B cell (primary cell): ENCODE measurements at regions not wholly inside any gene's neighbourhood (a gene's known extent, or its start where the extent isn't known, plus 50 kb on each side); places are given as distances from the start of the nearest gene placed in this dataset.

Source experiments
- ATAC-seq: fragments of 200-7000 bp; cut with Tn5 transposase; one replicate; pipeline ENCODE4 v1.10.0; 2021; ENCODE audit warnings: low read depth, mild to moderate bottlenecking, moderate number of reproducible peaks, moderate library complexity
- CTCF ChIA-PET: fragments of 350-600 bp; sonication (Branson Sonifier 250); formaldehyde crosslinking; loops from one replicate; lab custom pipeline; 2021; ENCODE audit warnings: antibody characterized with exemption, inconsistent platforms; lab: Charles Lee
- POLR2A ChIA-PET: fragments of 350-600 bp; sonication (Branson Sonifier 250); formaldehyde crosslinking; loops from one replicate; lab custom pipeline; 2021; ENCODE audit warnings: antibody characterized with exemption; lab: Charles Lee
- DNase-seq: peaks from one replicate; pipeline ENCODE4 v3.0.0; 2013
- H2AFZ ChIP-seq: 2 replicates; pipeline ENCODE4 v1.6.1; 2012; ENCODE audit warnings: mild to moderate bottlenecking, low read depth, low read length; ENCODE audit not compliant: insufficient read depth, poor library complexity, severe bottlenecking
- H3K27ac ChIP-seq, 2 donors: 1 replicate in 1 of 2; 2 replicates in 1 of 2; pipeline ENCODE4 v1.5.1; 2012 to 2013; ENCODE audit warnings: low read length in 2 of 2, mild to moderate bottlenecking in 2 of 2, moderate library complexity in 1 of 2
- H3K27me3 ChIP-seq, 4 experiments: fragments of 200-600 bp in 1 of 4; sonication (generic) in 1 of 4; replicated peaks in 1 of 4; 1 replicate in 2 of 4; 2 replicates in 2 of 4; pipeline versions ENCODE4 v1.6.1 to v1.7.0; 2013 to 2016; ENCODE audit warnings: low read length in 3 of 4, mild to moderate bottlenecking in 2 of 4, mixed read lengths in 1 of 4, moderate library complexity in 1 of 4; ENCODE audit not compliant: insufficient read depth in 4 of 4, control insufficient read depth in 3 of 4; ENCODE audit errors: control extremely low read depth in 1 of 4
- H3K36me3 ChIP-seq, 2 experiments: replicated peaks in 1 of 2; 1 replicate in 1 of 2; 2 replicates in 1 of 2; pipeline versions ENCODE4 v1.6.1 to v1.7.1; 2013; ENCODE audit warnings: low read length in 1 of 2; ENCODE audit not compliant: insufficient read depth in 2 of 2, control insufficient read depth in 1 of 2; ENCODE audit errors: control extremely low read depth in 1 of 2, extremely low read depth in 1 of 2
- H3K4me1 ChIP-seq, 2 donors: fragments of 200-600 bp in 1 of 2; sonication (generic) in 1 of 2; 1 replicate in 1 of 2; 2 replicates in 1 of 2; pipeline versions ENCODE4 v1.5.1 to v1.6.1; 2013 to 2017; ENCODE audit warnings: low read length in 2 of 2; ENCODE audit not compliant: control insufficient read depth in 2 of 2, insufficient read depth in 2 of 2
- H3K4me2 ChIP-seq: replicated peaks from 2 replicates; pipeline ENCODE3; 2012; ENCODE audit warnings: mild to moderate bottlenecking, low read depth, low read length; ENCODE audit not compliant: poor library complexity, severe bottlenecking
- H3K4me3 ChIP-seq, 5 experiments: fragments of 200-600 bp in 1 of 5; sonication (generic) in 1 of 5; 1 replicate in 3 of 5; 2 replicates in 2 of 5; pipeline versions ENCODE4 v1.5.1 to v1.7.0; 2011 to 2016; ENCODE audit warnings: low read length in 4 of 5, mild to moderate bottlenecking in 4 of 5, low read depth in 2 of 5, control low read depth in 1 of 5, moderate library complexity in 1 of 5; ENCODE audit not compliant: insufficient read depth in 1 of 5; ENCODE audit errors: control extremely low read depth in 1 of 5, extremely low read depth in 1 of 5
- H3K79me2 ChIP-seq: fragments of 200-600 bp; sonication (generic); one replicate; pipeline ENCODE4 v1.6.0; 2016; ENCODE audit warnings: low read length; ENCODE audit not compliant: control insufficient read depth, insufficient read depth
- H3K9ac ChIP-seq: fragments of 200-600 bp; sonication (generic); 2 replicates; pipeline ENCODE4 v1.6.1; 2017; ENCODE audit warnings: mild to moderate bottlenecking, low read length, moderate library complexity
- H3K9me3 ChIP-seq, 3 donors: one replicate each; pipeline versions ENCODE4 v1.6.1 to v1.7.1; 2013; ENCODE audit warnings: low read length in 2 of 3; ENCODE audit not compliant: control insufficient read depth in 2 of 3, insufficient read depth in 1 of 3; ENCODE audit errors: control extremely low read depth in 1 of 3
- H4K20me1 ChIP-seq: 2 replicates; pipeline ENCODE4 v1.6.0; 2012; ENCODE audit warnings: mild to moderate bottlenecking, low read length; ENCODE audit not compliant: insufficient read depth, control insufficient read depth, poor library complexity, severe bottlenecking
- H3K27ac Mint-ChIP-seq: one replicate; pipeline ENCODE4 v1.8.0; 2021; ENCODE audit warnings: mixed read lengths
- H3K27me3 Mint-ChIP-seq: one replicate; pipeline ENCODE4 v1.8.0; 2021; ENCODE audit warnings: mixed read lengths
- H3K4me1 Mint-ChIP-seq: one replicate; pipeline ENCODE4 v1.8.0; 2021; ENCODE audit warnings: mixed read lengths
- H3K4me3 Mint-ChIP-seq: one replicate; pipeline ENCODE4 v1.8.0; 2021; ENCODE audit warnings: mixed read lengths
- H3K9me3 Mint-ChIP-seq: one replicate; pipeline ENCODE4 v1.8.0; 2022; ENCODE audit warnings: mixed read lengths; ENCODE audit not compliant: insufficient read depth
- EZH2 ChIP-seq: IDR thresholded peaks from 2 replicates; pipeline ENCODE4 v1.6.1; 2012; ENCODE audit warnings: borderline replicate concordance, low read depth, mild to moderate bottlenecking, moderate library complexity, low read length; ENCODE audit not compliant: insufficient read depth, poor library complexity, severe bottlenecking
- WGBS: methylation state at CpG from one replicate; pipeline ENCODE4 v1.1.5; 2013; ENCODE audit warnings: missing lambda C conversion rate; ENCODE audit not compliant: insufficient coverage; 5-methylcytosine and 5-hydroxymethylcytosine counted together
- intact Hi-C: fragments of 100-400 bp; cut with micrococcal nuclease; formaldehyde crosslinking; loops from one replicate; pipeline ENCODE4 v1.10.0; 2022
- TF ChIP-seq, protein P1 (sequence below): fragments of 200-600 bp; IDR thresholded peaks from one replicate; pipeline ENCODE4 v1.8.0; 2022; ENCODE audit warnings: antibody characterized with exemption, mild to moderate bottlenecking

DNA sequence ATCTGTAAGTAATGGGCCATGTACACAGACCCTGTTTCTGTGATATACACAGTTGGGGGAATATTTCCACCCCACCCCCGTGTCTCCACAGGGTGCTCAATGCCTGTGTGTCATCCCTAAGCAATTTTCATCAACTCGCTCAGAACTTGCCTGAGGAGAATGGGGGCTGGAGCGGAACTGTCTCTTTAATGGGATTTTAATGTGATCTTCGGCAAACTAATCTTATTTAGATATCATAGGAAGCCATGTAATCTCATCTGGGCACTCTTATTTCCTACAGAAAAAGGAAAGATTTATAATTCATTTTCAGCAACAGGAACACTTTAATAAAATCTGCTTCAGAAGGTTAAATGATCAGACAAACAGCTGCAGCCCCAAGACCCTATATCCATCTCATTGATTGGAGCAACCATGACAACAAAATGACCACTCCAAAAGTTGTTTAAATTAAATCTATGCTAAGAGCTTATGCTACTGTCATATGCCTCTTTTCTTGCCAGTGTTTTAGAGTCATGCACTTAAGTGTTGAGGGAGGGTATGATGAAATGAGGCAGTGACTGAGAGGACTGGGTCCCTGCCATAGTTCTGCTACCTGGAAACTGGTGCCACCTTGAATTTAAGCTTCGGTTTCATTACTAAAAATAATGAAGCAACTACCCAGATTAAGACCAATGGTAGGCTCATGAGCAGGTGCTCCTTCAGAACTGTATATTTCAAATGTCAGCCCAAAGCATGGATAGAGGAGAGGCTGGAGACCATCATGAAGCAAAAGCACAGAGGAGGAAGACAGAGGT lies 183.1 kb upstream of the DDX18 start:
- H2AFZ ChIP-seq = no peak overlapping the region
- no peak overlapping the region for H3K27ac ChIP-seq
- H3K9me3 ChIP-seq = no peaks in the 10 kb centered on the region
- CTCF ChIA-PET = no interaction called here
- POLR2A ChIA-PET = no interaction called here
- Mint-ChIP-seq H3K27ac (no peak overlapping the region), H3K27me3 (no peaks in the 10 kb centered on the region), H3K4me1 (no peaks in the 10 kb centered on the region), H3K9me3 (peaks cover 6% of the 10 kb centered on the region), H3K4me3 (no peak overlapping the region)
- WGBS = no CpG with 5 or more reads among the region's 5 CpGs
- H3K9ac ChIP-seq = no peak overlapping the region
- H3K4me1 ChIP-seq = no peaks in the 10 kb centered on the region
- no peak overlapping the region for H3K4me2 ChIP-seq
- H3K36me3 ChIP-seq = no peaks in the 10 kb centered on the region
- H4K20me1 ChIP-seq = no peaks in the 10 kb centered on the region
- no peaks in the 10 kb centered on the region for H3K79me2 ChIP-seq
- intact Hi-C loops = no loop called here
- no peak overlapping the region for H3K4me3 ChIP-seq
- TF ChIP-seq EZH2 = no peak
- TF ChIP-seq, protein P1, sequence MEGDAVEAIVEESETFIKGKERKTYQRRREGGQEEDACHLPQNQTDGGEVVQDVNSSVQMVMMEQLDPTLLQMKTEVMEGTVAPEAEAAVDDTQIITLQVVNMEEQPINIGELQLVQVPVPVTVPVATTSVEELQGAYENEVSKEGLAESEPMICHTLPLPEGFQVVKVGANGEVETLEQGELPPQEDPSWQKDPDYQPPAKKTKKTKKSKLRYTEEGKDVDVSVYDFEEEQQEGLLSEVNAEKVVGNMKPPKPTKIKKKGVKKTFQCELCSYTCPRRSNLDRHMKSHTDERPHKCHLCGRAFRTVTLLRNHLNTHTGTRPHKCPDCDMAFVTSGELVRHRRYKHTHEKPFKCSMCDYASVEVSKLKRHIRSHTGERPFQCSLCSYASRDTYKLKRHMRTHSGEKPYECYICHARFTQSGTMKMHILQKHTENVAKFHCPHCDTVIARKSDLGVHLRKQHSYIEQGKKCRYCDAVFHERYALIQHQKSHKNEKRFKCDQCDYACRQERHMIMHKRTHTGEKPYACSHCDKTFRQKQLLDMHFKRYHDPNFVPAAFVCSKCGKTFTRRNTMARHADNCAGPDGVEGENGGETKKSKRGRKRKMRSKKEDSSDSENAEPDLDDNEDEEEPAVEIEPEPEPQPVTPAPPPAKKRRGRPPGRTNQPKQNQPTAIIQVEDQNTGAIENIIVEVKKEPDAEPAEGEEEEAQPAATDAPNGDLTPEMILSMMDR = no peak
- no peaks in the 10 kb centered on the region for H3K27me3 ChIP-seq
- DNase-seq = no peak
- ATAC-seq = no peak

DNA sequence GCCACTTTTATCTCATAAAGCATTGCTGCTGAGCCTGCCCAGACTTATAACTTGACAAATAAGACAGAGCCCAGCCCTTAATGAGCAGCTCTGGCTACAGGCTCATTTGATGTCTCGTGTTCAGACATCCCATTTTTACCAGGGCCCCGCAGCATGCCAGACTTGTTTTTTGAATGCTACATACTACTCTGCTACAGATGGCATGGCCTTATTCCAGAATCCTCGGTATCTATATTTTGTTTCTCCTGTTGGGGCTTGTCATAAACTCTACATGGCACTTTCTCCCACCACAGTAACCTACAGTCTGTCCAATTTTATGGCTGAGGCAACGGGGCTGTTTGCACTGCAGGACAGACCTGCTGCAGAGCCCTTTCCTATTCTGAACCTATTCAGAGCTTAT lies 179.0 kb upstream of the DDX18 start:
- Histone ChIP-seq H3K79me2 (no peaks in the 10 kb centered on the region), H4K20me1 (no peaks in the 10 kb centered on the region), H3K36me3 (no peaks in the 10 kb centered on the region), H3K4me1 (no peaks in the 10 kb centered on the region), H3K4me2 (no peak overlapping the region), H3K27me3 (no peaks in the 10 kb centered on the region), H2AFZ (no peak overlapping the region), H3K9me3 (no peaks in the 10 kb centered on the region), H3K9ac (no peak overlapping the region), H3K4me3 (no peak overlapping the region), H3K27ac (no peak overlapping the region)
- ATAC-seq (no peak), DNase-seq (no peak)
- Mint-ChIP-seq H3K27me3 (no peaks in the 10 kb centered on the region), H3K27ac (no peak overlapping the region), H3K4me1 (no peaks in the 10 kb centered on the region), H3K4me3 (no peak overlapping the region), H3K9me3 (peaks cover 5% of the 10 kb centered on the region)
- intact Hi-C loops = no loop called here
- TF ChIP-seq EZH2 = no peak
- TF ChIP-seq, protein P1 = no peak
- WGBS = 38% methylated on average over 3 of the region's 4 CpGs
- ChIA-PET POLR2A (no interaction called here), CTCF (no interaction called here)
